ENCODE measurements at regions not wholly inside any gene's neighbourhood (a gene's known extent, or its start where the extent isn't known, plus 50 kb on each side); places are given as distances from the start of the nearest gene placed in this dataset.

GRCh38 chr17:69908626-69909368 lies 166.2 kb upstream of the KCNJ16 start:
- no peak for DNase-seq

- no peak for DNase-seq
These were observed 165.6 kb upstream of the KCNJ16 start for GRCh38 chr17:69909389-69909788.

- DNase-seq, result no peak
These were observed 162.2 kb upstream of the KCNJ16 start for GRCh38 chr17:69912805-69913204.

GRCh38 chr17:69913216-69913615 lies 161.8 kb upstream of the KCNJ16 start:
- no peak for DNase-seq

GRCh38 chr17:69913616-69914015 lies 161.4 kb upstream of the KCNJ16 start:
- no peak for DNase-seq

GRCh38 chr17:69914520-69914919 lies 160.5 kb upstream of the KCNJ16 start:
- no peak for DNase-seq

- DNase-seq, result no peak
These were observed 158.3 kb upstream of the KCNJ16 start for GRCh38 chr17:69916761-69917160.

GRCh38 chr17:69918164-69918563 lies 156.9 kb upstream of the KCNJ16 start:
- DNase-seq, result no peak

GRCh38 chr17:69919789-69920188 lies 155.2 kb upstream of the KCNJ16 start:
- DNase-seq, result no peak

- no peak for DNase-seq
These were observed 154.0 kb upstream of the KCNJ16 start for GRCh38 chr17:69921046-69921445.

GRCh38 chr17:69928611-69929010 lies 146.4 kb upstream of the KCNJ16 start:
- DNase-seq, result no peak

GRCh38 chr17:69936996-69937395 lies 138.0 kb upstream of the KCNJ16 start:
- no peak for DNase-seq

- DNase-seq, result no peak
These were observed 132.0 kb upstream of the KCNJ16 start for GRCh38 chr17:69943058-69943457.

GRCh38 chr17:69944406-69944805 lies 130.6 kb upstream of the KCNJ16 start:
- DNase-seq, result no peak

GRCh38 chr17:69945698-69946185 lies 129.3 kb upstream of the KCNJ16 start:
- no peak for DNase-seq

GRCh38 chr17:69947027-69947759 lies 127.8 kb upstream of the KCNJ16 start:
- no peak for DNase-seq

- DNase-seq, result no peak
These were observed 126.6 kb upstream of the KCNJ16 start for GRCh38 chr17:69948406-69948805.

- DNase-seq, result no peak
These were observed 125.5 kb upstream of the KCNJ16 start for GRCh38 chr17:69949496-69949895.

GRCh38 chr17:69949973-69950695 lies 124.9 kb upstream of the KCNJ16 start:
- DNase-seq, result no peak

GRCh38 chr17:69950701-69951418 lies 124.2 kb upstream of the KCNJ16 start:
- DNase-seq, result no peak

- DNase-seq, result no peak
These were observed 120.6 kb upstream of the KCNJ16 start for GRCh38 chr17:69954241-69954925.

- DNase-seq, result no peak
These were observed 117.0 kb upstream of the KCNJ16 start for GRCh38 chr17:69958063-69958462.

All from CD4-positive, alpha-beta T cell treated with Interleukin-1 beta for 1 hour (primary cell).